Thyroid gland (tissue), 4 donors: ENCODE measurements at regions not wholly inside any gene's neighbourhood (a gene's known extent, or its start where the extent isn't known, plus 50 kb on each side); places are given as distances from the start of the nearest gene placed in this dataset.

ENCODE experiments used
- POLR2A ChIP-seq, 2 donors: fragments of 450-650 bp; IDR thresholded peaks; one replicate each; pipeline ENCODE4 v1.6.1; 2017; ENCODE audit warnings: antibody characterized with exemption in 2 of 2, mild to moderate bottlenecking in 2 of 2, moderate library complexity in 1 of 2
- TF ChIP-seq, protein P1 (sequence below), 6 experiments: fragments of 200-600 bp in 3 of 6; fragments of 450-650 bp in 3 of 6; sonication (generic) in 3 of 6; IDR thresholded peaks; one replicate each; pipeline ENCODE4 v1.5.1; 2016 to 2019; ENCODE audit warnings: antibody characterized with exemption in 6 of 6, mild to moderate bottlenecking in 2 of 6, inconsistent platforms in 1 of 6, moderate library complexity in 1 of 6

GRCh38 chr11:93073508-93074280, 104.2 kb downstream of the MTNR1B start:
- TF ChIP-seq, protein P1, sequence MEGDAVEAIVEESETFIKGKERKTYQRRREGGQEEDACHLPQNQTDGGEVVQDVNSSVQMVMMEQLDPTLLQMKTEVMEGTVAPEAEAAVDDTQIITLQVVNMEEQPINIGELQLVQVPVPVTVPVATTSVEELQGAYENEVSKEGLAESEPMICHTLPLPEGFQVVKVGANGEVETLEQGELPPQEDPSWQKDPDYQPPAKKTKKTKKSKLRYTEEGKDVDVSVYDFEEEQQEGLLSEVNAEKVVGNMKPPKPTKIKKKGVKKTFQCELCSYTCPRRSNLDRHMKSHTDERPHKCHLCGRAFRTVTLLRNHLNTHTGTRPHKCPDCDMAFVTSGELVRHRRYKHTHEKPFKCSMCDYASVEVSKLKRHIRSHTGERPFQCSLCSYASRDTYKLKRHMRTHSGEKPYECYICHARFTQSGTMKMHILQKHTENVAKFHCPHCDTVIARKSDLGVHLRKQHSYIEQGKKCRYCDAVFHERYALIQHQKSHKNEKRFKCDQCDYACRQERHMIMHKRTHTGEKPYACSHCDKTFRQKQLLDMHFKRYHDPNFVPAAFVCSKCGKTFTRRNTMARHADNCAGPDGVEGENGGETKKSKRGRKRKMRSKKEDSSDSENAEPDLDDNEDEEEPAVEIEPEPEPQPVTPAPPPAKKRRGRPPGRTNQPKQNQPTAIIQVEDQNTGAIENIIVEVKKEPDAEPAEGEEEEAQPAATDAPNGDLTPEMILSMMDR (IDR thresholded peaks at IDR 0.05), result no peak
- TF ChIP-seq POLR2A (IDR thresholded peaks at IDR 0.05), result no peak
